ENCODE measurements at regions not wholly inside any gene's neighbourhood (a gene's known extent, or its start where the extent isn't known, plus 50 kb on each side); places are given as distances from the start of the nearest gene placed in this dataset.

GRCh38 chr1:55634516-55634915, 419.4 kb upstream of the USP24 start:
- DNase-seq, result no peak

- DNase-seq, result no peak
These were observed 417.7 kb upstream of the USP24 start for GRCh38 chr1:55632906-55633305.

DNA sequence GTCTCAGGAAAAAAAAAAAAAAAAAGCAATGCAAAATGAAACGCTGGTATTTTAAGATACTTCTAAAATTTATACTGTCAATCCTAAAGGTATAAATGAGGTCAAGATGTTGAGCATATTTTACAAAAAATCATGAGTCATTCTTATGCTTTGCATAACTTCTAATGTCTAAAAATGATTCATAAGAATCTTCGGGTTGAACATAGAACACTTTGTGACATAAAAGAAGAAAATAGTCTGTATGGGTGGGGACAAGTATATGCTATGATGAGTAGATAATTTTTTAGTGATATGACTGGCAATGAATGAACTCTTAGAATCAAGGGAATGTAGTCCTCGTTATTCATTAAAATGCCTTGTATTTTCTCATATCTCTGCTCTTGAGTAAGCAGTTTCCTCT, 416.9 kb upstream of the USP24 start:
- no peak for DNase-seq

DNA sequence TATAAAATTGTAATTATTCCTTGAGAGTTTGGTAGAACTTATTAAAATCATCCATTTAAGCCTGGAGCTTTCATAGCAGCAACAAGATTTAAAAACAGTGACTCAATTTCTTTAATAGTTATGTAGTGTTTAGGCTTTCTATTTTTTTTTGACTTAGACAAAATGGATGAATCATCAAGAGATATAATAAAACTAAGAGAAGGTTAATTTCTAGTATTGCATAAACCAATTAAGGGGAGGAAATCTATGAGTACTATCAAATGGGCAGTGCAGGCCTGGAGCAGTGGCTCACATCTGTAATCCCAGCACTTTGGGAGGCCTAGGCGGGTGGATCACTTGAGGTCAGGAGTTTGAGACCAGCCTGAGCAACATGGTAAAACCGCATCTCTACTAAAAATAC, 416.3 kb upstream of the USP24 start:
- no peak for DNase-seq

DNA sequence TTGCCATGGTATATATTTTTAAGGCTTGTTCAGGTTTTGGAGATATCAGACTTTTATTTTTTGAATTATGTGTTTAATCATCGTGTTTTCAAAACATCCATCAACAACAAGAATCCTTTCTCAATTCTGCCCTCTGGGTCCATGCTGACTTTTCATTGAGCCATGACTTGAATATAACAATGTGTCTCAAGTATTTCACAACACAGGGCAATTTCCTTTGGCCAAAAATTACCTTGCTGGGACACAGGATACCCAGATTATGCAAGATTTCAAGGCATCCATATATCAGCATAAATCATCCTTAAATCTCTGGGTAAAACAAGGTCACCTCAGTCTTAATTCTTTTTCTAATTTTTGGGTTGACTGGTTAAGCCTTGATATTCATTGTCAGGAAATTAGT, 411.2 kb upstream of the USP24 start:
- DNase-seq, result no peak

DNA sequence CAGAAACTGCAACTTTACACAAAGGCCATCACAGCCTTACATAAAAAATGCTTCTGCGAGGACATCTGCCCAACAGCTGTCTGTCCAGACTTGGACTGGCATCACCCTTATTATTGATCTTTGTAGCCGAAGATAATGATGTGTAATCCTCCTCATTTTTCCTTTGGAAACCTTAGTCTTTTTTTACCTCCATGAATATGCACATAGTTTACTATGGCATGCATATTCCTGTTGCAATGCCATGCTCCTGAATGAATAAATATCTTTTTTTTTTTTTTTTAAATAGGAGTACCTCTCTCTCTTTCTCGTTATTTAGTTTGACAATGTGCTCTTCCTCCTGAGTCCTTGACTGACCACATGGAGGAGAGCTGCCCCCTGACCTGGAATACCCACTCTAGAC, 409.6 kb upstream of the USP24 start:
- no peak for DNase-seq

- no peak for DNase-seq
These were observed 408.1 kb upstream of the USP24 start for GRCh38 chr1:55623311-55623710.

- DNase-seq, result no peak
These were observed 406.9 kb upstream of the USP24 start for GRCh38 chr1:55622074-55622473.

DNA sequence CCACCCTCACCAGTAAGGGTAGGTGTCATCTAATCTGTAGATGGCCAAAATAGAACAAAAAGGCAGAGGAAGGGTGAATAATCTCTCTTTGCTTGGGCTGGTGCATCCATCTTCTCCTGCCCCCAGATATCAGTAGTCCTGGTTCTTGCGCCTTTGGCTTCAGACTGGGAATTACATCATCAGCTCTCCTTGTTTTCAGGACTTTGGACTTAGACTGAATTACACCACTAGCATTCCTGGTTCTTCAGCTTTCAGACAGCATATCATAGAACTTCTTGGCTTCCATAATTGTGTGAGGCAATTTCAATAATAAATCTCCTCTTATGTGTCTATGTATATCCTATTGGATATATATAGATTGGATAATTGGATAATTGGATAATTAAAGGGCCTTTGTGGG, 403.0 kb upstream of the USP24 start:
- no peak for DNase-seq

GRCh38 chr1:55617288-55617982, 402.3 kb upstream of the USP24 start:
- no peak for DNase-seq

- no peak for DNase-seq
These were observed 397.8 kb upstream of the USP24 start for GRCh38 chr1:55612988-55613387.

- no peak for DNase-seq
These were observed 396.0 kb upstream of the USP24 start for GRCh38 chr1:55611123-55611522.

DNA sequence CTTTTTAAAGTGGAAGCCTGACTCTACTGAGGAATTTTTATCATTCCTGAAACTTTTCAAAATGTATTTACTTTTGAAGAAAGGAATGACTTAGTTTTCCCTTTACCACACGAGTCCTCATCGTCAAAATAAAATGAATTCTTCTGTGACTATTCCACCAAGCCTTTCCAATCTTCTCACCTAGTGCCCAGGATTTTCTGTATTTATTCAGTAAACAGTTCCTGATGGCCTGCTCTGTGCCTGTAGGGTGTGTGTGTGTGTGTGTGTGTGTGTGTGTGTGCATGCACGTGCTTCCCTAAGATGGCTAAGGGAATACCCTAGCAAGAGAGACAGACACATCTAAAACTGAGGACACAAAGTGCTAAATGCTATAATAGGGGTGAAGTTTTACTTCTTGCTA, 395.0 kb upstream of the USP24 start:
- no peak for DNase-seq

GRCh38 chr1:55609630-55610029, 394.5 kb upstream of the USP24 start:
- DNase-seq, result no peak

- no peak for DNase-seq
These were observed 390.0 kb upstream of the USP24 start for GRCh38 chr1:55605155-55605554.

DNA sequence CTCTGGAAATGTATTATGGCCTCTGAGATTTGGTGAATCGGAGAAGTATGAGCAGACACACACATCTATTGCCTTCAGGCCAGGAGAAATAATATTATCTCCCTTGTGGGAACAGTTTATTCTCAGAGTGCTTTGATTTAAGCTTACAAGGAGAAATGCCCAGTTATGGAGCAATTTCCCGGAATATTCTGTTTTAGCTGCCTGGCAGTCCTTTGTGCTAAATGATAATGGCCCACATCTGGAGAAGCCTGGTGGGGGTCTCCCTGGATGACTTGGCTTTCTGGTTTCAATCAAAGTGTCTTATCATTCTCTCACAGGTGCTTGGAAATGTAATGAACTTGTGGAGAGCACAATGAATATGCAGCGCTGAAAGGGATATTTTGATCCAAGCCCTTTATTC, 389.6 kb upstream of the USP24 start:
- DNase-seq, result no peak

GRCh38 chr1:55604179-55604578, 389.0 kb upstream of the USP24 start:
- no peak for DNase-seq

DNA sequence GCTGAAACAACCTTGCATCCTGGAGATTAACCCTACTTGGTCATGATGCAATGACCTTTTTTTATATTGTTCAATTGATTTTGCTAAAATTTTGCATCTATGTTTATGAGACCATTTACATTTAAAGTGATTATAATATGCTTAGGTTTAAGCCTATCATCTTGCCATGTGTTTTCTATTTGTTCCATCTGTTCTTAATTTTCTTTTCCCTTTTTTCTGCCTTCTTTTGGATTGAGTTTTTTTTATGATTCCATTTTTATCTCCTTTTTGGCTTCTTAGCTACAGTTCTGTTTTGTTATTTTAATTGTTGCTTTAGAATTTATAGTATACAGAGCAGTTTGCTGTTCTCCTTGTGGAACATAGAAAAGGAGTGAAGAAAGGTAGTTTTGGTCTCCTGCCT, 385.1 kb upstream of the USP24 start:
- DNase-seq, result no peak

GRCh38 chr1:55597910-55598309, 382.7 kb upstream of the USP24 start:
- no peak for DNase-seq

DNA sequence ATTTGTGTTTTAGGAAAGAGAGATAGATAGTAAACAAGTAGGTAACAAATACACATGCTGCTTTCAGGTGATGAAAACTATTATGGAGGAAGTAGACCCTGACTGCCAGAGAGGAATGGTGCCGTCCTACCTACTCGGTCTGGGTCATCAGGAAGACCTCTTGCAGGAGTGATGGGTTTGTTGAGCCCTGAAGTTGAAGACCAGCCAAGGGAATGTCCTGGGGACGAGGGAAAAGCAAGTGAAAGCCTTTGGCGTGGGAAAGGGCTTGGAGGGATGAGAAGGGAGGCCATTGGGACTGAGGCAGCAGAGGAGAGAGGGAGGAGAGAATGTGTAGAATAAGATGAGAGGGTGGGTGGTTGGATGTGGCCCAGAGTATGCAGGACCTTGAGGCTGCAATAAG, 379.5 kb upstream of the USP24 start:
- no peak for DNase-seq

DNA sequence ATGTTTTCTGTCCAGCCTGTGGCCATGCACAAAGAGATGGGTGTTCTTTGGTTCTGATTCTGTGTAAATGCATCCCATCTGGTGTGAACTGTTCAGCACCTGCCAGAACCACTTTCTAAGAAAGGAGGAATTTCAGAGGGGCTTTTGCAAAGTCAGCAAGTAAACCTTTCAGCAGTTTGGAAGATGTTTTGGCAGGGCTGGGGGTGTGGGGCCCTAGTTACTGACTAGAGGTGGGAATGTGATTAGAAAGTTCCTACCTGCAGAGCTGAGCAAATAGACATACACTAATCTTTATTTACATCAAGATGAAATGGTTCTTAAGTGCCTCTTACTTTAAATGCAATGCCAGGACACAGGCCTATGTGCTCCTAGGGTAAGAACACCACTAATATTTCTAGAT, 378.1 kb upstream of the USP24 start:
- DNase-seq, result no peak

- no peak for DNase-seq
These were observed 377.0 kb upstream of the USP24 start for GRCh38 chr1:55592122-55592521.

DNA sequence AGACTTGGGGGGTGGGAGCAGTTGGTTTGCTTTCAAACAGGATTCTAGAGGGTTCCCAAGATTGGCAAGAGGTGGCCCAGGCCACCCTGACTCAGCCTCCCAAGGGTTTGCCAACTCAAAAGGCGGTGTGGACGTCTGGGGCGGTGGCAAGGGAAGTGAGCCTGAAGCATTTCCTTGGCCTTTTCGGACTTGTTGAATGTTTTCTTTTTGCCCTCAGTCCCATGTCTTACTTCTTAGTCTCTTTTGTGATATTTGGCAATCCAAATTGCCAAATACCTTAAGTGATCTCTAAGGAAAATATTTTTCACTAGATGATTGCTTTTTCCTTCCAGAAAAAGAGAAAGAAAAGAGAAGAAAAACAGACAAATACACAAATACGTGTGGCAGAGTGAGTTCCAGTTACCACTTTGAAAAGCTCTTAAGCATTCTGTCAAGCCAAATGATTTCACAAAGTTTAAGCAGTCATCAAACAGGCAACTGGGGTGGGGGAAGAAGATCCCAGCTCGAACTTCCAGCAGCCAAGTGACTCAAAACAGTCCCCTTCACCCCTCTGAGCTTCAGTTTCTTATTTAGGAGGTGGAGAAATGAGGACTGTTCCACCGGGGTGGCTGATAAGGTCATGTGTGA, 374.6 kb upstream of the USP24 start:
- no peak for DNase-seq

GRCh38 chr1:55588309-55588708, 373.1 kb upstream of the USP24 start:
- no peak for DNase-seq

GRCh38 chr1:55586771-55587170, 371.6 kb upstream of the USP24 start:
- no peak for DNase-seq
